NOMO-1 (cell line): ENCODE measurements at regions not wholly inside any gene's neighbourhood (a gene's known extent, or its start where the extent isn't known, plus 50 kb on each side); places are given as distances from the start of the nearest gene placed in this dataset.

Source experiments
- DNase-seq, 2 experiments: peaks; one replicate each; lab custom pipeline; 2025; ENCODE audit not compliant: unreplicated experiment in 2 of 2; lab: John Stamatoyannopoulos, UW

DNA sequence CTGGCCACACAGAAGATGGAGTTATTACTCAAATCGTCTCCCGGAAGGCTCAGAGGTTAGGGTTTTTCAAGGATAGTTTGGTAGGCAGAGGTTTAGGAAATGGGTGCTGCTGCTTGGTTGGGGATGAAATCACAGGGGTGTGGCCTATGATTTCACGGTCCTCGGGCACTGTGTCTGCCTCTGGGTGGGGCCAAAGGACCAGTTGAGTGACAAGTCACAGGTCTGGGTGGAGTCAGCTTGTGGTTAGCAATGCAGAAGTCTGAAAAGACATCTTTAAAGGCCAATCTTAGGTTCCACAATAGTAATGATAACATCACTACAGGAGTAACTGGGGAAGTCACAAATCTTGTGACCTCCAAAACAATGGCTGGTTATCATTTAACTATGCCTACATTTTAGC is 387.8 kb downstream of the ZNF521 start:
- DNase-seq = peak; percentile 78 to 88

DNA sequence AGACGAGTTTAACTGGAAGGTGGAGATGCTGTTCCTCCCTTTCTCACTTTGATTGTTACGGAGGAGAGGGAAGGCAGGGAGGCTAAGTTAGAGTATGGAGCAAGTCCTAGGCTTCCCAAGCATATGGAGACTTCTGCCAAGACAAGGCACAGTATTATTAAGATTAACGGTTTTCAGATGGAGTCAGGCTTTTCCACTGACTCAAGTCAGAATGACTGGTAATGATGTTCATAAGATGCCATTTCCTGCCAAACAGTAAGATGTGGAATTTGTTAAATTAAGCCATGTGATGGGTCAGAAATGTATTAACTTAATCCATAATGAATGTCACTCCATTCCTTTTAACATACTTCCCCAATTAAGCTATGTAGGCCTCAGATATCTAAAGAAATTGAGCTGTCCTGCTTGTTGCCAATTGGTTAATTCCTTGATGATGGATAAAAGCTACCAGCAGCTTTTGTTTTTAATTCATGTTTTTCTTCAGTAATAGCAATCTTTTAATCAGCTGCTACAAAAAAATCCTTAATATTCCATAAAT is 383.7 kb downstream of the ZNF521 start:
- no peak for DNase-seq

DNA sequence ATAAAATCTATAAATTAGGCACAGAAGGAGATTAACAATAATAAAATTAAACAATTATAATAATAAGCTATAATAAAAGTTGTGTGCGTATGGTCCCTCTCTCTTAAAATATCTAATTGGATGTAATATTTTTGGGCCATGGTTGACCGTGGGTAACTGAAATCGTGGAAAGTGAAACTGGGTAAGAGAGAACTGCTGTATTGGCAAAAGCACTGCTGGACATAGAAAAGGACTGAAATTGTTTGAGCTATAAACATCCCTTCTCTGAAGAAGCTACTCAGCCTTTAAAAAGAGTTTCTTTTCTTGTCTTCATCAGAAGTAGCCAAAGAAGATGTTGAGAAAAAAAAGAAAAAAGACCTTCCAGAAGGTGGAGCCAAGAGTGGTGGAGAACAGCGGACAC is 379.4 kb downstream of the ZNF521 start:
- DNase-seq = no peak

DNA sequence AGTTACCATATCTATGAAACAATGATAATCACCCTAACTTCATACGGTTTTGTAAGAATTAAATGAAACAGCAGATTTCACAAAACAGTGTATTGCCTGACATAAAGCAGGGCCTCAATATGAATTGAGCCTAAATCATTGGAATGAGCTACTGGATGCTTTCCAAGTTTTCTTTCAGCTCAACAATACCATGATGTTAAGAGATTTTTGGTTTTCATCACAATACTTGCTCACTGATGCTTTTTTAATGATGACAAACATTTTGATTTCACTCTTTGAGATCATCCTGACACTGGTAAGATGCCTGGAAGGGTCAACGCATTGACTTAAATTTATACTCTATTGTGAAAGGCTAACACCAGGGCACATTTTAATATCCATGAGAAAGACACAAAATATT is 377.5 kb downstream of the ZNF521 start:
- DNase-seq = no peak

DNA sequence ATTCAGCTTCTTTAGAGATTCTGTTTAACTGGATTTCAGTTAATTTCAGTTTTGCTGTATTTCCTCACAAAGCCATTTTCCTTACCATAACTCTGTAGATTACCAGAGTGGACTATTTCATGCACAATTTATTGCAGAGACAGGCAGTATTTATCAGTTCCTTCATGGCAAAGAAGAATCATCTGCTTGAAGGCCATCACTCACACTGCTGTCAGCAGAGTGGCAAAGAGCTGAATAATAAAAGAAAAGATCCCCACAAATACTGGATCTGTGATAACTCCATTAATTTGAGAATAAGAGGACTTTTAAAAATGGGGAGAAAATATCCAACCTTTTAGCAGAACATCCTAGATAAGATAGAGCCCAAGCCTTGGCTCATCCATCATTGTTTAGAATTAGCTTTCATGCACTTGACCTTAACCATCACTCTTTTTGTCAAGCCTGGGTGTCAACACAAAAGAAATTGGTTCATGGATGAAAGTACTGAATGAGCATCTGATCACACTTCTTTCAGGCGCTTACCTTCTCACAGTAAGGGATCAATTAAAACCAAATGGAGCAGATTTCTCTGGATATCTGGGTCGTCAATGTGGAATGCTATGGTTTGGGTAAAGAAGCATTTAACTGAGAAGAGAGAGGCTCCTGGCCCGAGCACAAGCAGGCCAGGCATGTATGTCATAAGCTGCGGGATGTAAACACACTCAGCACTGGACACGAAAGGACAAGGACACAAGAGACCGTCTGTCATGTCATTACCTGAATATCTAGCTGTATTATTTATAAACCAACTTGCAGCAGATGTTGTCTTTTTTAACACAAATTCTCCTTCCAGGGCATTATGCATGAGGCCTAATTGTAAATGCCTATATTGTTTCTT is 376.2 kb downstream of the ZNF521 start:
- DNase-seq = no peak

DNA sequence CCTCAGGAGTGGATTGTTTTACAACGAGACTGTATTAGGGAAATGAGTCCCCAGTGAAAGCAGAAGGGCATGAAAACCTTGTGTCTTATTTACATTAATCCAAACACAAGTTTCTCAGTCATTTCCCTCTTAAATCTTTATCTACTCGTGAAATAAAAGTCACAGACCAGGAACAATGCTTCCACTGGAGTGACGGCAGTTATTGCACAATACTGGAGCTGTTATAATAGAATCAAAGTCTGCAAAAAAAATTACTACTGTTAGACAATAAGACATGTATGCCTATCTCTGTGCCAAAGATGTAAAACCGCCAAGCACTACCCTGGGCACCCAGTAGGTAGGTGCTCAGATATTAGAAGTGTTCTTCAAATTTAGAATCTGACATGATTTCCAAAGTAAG is 375.5 kb downstream of the ZNF521 start:
- no peak for DNase-seq

DNA sequence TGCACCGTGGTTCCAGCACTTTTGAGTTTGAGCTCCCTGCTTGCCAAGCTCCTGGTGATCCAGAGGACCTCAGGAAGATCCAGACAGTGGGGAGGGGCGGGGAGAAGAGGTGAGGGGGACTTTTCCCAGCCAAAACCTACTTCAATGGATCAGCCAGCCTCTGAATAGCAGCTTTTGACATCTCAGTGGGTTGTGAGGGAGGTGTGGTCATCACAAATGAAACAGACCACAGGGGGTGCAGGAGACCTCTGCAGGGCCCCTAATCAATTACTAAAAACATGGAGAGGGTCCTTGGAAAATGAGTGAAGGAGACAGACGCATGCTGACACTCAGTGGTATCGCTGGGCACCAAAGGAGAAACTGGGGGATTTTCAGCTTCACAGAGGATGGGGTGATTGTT is 372.7 kb downstream of the ZNF521 start:
- DNase-seq = no peak

DNA sequence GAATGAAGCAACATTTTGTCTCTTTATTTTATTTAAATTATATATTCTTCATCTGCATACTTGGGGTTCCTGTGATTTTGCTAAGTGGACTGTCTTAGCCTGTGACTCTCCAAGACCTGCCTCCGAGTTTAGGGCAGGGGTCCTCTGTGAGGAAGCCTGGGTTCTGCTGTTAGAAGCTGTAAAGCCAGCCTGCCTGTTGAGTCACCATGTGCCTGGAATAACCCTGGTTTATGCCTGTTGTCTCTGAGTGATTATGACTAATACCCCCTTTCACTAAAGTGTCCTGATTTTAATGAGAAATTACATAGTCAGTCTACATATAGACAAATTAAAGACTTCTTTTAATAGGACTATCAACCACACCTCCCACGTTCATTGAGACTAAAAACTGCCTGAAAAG is 369.1 kb downstream of the ZNF521 start:
- DNase-seq = no peak

DNA sequence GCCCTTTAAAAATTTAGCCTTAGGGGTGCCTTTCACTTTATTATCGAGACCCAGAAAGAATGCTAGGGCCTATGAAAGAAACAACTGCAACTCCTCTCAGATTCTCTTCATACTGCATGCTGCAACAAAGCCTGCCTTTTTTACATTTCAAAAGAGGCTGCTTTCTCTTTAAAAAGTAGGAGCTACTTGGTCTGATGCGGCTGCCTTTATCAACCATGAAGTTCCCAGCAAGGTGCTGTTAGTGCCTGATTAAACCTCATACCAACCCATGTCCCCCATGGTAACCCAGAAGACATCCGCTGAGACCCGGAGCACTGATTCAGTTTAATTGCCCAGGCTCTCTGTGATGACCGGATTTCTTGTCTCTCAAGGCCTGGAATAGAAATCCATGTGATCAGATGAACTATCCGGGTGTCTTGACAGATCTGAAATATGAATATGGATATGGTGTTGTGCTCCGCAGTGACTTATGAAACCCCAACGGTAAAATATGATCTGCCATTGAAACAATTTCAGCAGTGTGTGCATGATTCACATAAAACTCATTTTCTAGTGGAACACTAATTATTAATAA is 368.3 kb downstream of the ZNF521 start:
- no peak for DNase-seq

DNA sequence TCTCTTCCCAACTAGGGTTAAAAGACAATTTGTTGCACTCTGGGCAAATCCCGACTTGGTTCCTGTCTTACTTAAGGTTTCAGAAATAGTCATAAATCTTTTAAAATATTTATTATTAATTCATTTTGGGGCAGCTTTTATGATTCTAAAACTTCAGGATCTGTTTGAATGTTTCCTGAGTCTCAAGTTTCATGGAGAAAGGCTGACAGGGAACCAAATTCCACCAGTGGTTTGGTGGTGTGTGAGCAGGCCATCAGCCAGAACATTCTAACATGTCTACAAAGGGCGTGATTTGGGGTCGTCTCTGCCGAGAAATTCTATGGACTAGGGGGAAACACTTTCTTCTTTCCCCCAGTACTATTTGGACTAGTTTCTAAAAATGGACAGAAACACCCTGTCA is 366.4 kb downstream of the ZNF521 start:
- no peak for DNase-seq

DNA sequence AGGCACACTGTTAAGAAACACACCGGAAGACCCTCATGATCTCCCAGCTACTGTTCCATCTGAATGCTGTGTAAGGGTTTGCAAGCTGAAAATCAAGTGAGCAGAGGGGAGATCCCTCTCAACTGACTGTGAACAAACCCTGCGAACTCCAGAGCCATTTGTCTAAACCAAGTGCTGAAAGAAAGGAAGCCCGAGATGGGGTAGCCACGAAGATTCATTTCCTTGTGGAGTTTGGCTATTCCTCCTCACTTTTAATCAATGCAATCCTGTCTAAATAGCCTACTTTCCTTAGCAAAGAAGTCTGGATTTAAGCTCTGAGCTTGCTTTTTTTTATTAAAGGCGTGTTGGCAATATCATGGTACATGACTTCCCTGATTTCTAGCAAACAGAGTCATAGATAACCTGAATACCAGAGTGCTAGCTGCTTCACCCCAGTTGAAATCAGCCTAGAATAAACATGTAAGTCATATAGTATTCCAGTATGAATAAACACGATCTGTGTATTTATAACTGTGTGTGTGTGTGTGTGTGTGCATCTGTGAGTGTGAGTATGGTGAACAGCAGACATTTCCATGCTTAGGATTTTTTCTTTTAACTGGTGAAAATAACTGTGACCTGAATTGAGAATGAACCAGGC is 365.2 kb downstream of the ZNF521 start:
- DNase-seq = no peak

DNA sequence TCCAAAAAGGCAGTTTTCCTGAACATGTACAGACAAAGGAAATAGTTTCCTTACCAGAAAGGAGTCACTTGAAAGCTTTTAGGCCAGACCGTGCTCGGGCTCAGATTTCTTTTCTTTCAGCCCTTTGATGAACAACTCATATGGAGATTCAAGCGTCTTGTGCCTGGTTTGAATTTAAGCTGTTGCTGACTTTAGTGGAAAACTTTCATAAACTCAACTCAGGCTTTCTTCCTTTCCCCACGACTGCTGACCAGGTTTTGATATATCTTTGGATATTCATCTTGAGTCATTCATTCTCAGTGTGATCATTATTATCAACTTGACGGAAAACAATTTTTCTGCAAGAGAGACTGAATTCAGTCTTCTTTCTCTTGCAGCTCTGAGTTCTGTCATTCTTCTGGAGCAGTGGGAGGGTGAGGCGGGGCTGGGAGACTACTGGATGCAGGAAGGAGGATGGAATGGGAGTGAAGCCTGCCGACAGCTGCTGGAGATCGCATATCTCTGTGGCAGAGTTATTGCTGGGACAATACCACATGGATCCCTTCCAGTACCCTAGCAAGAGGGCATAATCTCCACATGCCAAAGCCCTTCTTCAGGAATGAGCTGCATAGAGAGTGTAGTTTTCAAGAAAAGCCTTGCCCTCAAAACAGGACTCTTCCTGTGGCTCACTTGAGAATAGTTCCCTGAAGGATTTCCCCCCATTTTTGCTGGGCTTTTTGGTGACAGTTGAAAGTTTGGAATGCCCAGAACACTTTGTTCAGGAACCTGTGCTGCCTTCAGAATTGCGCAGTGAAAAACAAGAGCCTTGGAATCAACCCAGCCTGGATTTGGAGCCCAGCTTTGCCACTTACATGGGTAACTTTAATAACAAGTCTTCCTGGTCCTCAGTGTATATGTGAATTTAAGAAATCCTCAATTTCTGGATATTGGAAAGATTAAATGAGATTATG is 364.4 kb downstream of the ZNF521 start:
- no peak for DNase-seq

DNA sequence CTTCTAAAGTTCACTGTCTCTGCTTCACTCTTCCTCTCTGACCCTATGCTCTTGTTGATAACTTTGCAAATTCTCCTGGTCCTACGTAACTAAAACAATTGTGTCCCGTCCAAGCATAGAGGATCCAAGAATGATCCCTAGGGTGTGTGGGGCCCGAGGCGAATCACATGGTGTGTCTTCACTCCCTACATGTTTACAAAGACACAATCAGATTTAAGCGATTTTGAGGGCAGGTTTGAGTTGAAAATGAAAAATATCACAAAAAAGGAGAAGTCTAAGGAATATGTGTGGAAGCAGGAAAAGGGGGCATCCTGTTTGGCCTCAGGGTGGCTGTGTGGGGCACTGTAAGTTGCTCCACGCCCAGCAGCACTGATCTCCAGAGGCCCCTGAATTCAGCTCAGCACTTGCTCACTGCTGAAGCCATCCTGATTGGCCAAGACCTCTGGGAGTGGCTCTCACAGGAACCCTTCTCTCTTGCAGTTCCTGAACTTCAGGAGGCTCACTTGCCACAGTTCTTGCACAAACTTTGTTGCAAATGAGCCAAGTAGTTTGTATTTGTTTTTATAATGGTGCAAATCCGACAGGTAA is 363.6 kb downstream of the ZNF521 start:
- no peak for DNase-seq

DNA sequence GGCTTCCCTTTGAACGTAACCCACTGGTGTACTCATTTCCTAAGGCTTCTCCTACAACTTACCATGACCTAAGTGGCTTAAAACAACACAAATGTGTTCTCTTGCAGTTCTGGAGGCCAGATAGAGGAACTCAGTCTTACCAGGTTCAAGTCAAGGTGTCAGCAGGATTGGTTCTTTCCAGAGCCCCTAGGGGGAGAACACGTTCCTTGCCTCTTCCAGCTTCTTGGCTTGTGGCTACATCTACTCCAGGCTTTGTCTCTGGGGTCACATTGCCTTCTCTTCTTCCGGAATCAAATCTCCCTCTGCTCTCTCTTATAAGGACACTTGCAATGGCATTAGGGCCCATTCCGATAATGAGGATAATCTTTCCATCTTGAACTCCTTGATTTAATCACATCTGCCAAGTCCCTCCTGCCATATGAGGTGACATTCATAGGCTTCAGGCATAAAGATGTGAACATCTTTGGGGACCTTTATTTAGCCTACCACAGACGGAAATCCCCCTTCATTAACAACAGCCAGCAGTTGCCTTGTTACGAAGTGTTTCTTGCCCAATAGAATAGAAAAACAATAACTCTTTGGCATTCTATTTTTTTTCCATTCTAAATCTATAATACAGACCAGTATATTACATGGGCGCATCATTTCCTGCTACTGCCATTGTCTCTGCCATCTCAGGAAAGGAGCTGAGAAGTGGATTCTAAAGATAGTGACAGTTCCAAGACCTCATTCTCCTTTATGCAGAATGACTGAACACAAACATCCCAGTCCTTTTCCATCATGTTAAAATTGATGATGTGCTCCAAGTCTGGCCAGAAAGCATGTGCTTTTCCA is 362.0 kb downstream of the ZNF521 start:
- DNase-seq = no peak

DNA sequence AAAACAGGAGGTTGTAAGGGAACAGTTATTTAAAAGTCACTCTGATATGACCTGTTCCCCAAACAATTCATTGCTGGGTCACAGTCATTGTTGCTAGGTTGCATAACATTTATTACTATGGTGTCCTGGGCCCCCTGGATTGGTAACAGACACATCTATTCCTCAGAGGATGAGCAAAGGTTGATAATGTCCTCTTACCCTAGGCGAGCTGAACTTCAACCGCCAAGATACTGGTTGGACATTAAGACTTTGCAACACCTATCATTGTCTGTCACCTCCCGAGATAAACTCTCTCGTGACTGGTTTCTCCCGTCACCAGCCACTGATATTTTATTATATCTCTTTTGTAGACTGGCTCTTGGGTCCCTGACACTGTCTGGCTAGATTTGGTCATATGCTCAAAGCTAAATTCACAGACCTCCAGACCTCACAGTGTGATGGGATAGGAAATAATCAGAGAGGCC is 361.3 kb downstream of the ZNF521 start:
- DNase-seq = no peak

DNA sequence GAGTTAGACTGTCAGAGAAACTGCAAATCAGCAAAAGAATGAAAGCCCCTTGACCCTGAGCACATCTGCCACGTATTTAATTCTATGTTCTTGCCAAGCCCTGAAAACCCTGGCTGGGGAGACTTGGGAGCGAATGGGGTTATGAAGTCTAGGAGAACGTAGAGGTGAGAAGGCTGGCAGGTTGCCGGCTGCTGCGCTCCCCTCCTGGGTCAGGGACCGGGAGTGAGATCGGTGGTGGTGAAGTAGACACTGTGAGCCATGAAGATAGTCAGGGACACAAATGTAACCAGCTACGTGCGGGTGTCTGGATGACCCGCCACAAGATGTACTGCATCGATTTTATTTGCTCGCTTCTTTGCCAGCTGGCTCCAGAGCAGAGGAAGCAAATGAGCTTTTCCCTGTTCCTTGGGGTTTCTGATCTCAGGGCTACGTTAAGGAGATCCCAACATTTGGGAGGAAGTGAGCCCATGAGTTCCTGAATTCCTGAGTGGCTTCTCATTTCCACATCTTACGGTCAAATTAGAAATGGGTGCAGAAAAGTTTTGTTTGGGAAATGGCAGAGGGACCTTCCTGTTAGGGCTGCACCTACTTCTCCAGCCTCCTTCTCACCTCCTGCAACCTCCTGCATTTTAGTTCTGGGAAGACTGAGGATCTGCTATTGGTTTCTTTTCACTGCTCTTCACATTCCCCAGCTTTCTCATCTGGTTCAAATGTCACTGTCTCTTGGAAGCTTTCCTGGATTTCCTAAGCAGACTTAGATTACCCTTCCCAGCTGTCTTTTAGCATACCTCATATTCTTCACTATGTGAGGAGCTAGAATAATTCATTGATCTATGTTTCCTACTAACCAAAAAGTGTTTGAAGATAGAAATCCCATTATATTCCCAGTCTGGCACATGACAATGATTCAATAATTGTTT is 360.6 kb downstream of the ZNF521 start:
- no peak for DNase-seq

DNA sequence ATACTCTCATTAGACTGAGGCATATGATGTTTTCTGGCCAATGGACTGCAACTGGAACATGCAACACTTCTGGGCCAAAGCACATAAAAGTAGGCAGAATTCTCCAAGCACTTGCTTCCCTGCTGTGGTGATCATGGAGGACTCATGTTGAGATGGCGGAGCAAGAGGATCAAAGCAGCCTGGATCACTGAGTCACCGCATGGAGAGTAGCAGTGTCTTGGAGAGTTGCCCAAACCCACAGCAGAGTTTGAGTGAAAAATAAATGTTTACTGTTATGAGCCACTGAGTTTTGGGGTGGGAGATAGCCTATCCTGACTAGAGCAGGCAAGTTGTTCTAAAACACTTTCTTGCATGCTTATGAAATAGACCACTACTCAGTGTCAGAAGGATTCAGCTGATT is 359.5 kb downstream of the ZNF521 start:
- no peak for DNase-seq

DNA sequence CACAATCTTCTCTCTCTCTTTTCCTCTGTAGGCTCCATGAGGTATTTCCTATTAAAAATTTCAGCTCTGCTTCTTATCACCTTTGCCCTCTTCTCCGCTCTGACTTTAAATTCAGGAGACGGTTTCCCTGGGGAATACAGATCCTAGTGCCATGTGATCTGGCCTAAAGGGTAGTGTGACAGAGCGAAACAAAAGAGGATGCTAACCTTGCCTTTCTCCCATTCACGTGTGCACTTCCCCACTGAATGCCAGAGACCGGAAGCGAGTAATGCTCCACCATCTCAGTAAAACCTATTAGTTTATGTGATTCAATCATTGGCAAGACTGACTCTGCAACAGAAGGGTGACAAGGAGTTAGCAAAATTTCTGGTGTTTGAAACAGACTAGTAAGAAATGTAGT is 358.3 kb downstream of the ZNF521 start:
- DNase-seq = no peak
